Cardiac fibroblast (primary cell): ENCODE measurements at regions not wholly inside any gene's neighbourhood (a gene's known extent, or its start where the extent isn't known, plus 50 kb on each side); places are given as distances from the start of the nearest gene placed in this dataset.
"Not testable (repeated sequence)": the region's sequence is repeated elsewhere in the genome, so short reads cannot be mapped to it uniquely, and the experiment has no call there.

Experiments used
- DNase-seq, 2 donors: peaks; one replicate each; pipeline versions ENCODE4 v3.0.0 to v3.0.0-alpha.2; 2010; ENCODE audit warnings: low read depth in 2 of 2
- H3K4me3 ChIP-seq, 2 donors: replicated peaks in 1 of 2; 1 replicate in 1 of 2; 2 replicates in 1 of 2; pipeline ENCODE4 v1.5.1; 2011; ENCODE audit warnings: low read depth in 2 of 2, low read length in 2 of 2, mild to moderate bottlenecking in 2 of 2, moderate library complexity in 1 of 2
- TF ChIP-seq, protein P1 (sequence below): IDR thresholded peaks from one replicate; pipeline ENCODE4 v1.5.1; 2011; ENCODE audit warnings: low read depth, mild to moderate bottlenecking, low read length, inconsistent platforms

DNA sequence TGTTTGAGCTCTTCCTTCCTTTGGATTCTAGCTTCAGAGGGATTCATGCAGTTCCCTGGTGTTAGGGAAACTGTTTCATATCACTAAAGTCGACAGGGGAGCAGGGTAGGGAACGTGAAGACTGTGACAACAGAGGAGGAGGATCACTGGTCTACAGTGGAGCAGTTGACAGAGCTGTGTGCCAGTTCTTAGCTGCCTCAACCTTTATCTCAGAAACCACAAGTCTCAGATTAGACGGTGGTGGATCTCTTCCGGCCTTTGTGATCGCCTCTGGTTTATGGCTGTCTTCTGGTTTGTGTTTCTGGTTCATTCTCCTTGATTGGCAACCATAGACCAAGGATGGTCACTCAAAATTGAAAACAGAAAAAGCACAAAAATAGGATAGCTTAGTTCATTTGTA lies 538.9 kb upstream of the API5 start:
- H3K4me3 ChIP-seq = no peak overlapping the region
- no peak for DNase-seq
- TF ChIP-seq, protein P1, sequence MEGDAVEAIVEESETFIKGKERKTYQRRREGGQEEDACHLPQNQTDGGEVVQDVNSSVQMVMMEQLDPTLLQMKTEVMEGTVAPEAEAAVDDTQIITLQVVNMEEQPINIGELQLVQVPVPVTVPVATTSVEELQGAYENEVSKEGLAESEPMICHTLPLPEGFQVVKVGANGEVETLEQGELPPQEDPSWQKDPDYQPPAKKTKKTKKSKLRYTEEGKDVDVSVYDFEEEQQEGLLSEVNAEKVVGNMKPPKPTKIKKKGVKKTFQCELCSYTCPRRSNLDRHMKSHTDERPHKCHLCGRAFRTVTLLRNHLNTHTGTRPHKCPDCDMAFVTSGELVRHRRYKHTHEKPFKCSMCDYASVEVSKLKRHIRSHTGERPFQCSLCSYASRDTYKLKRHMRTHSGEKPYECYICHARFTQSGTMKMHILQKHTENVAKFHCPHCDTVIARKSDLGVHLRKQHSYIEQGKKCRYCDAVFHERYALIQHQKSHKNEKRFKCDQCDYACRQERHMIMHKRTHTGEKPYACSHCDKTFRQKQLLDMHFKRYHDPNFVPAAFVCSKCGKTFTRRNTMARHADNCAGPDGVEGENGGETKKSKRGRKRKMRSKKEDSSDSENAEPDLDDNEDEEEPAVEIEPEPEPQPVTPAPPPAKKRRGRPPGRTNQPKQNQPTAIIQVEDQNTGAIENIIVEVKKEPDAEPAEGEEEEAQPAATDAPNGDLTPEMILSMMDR = no peak

DNA sequence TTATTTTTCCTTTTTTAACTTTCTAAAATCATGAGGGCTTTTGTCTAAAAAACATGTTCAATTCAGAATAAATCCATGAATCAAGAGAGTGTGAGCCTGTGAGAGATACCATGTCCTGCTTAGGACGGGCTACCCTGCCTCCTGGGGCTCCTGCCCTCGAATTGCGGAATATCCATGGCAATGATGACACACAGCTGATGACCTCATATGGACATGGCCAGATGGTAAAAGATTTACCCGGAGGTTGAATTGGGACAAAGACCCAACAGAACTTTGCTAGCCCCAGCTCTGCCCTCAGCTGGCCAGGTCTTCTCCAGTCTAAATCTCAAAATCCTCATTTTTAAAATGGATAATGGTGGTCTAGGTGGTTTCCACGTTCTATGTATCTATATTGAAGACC lies 538.1 kb upstream of the API5 start:
- TF ChIP-seq, protein P1 = no peak
- DNase-seq = no peak
- H3K4me3 ChIP-seq = no peak overlapping the region

DNA sequence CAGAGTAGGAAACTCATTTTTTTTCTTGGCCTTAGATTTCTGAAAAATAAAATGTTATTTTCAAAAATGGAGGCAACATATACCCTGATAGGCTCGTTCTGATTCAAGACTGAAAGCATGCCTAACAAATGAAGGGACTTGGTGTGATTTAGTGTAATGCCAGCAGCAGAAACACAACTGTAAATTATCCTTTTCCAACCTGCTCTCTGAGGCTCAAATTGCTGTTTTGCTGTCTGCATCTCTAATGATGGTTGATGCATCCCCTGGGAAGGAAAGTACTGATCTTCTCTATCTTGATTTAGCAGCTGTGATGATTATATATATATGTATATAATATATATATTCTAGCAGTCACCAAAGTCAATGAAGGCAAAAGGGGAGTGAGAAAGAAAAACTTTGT lies 537.2 kb upstream of the API5 start:
- TF ChIP-seq, protein P1 = no peak
- no peak for DNase-seq
- no peak overlapping the region for H3K4me3 ChIP-seq

DNA sequence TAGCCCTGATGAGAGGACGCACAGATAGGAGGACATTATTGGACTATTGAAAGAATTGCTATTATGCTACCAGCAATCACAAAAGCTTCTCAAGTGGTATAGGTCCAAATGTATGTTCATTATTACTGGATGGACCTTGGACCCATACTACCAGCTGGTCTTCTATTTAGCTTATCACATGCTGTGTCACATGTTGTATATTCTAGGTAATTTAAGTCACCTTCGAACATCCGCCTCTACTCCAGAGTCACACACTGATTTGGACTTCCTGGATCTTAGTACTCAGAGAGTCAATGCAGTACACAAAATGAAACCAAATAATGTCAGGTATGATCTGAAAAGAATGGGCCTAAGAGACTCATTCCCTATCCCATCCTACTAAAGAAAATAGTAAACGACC lies 534.0 kb upstream of the API5 start:
- TF ChIP-seq, protein P1 = no peak
- no peak overlapping the region for H3K4me3 ChIP-seq
- no peak for DNase-seq

DNA sequence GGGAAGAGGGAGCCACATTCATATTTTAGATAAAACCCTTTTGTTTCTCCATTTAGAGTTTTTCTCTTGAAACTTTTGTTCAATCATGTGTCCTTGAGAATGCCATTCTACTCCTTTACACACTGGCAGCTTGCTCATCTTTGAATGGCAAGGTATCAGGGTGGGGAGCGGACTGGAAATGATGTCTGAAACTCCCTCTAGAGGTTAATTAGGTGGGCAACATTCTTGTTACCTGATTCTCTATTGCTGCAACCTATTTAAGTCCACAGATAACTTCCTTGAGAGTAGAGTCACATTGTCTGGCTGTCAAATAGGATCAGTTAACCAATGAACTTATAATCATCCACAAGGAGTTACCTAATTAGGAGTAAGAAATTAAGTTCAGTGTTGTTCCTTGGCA lies 533.6 kb upstream of the API5 start:
- DNase-seq = no peak
- TF ChIP-seq, protein P1 = no peak

DNA sequence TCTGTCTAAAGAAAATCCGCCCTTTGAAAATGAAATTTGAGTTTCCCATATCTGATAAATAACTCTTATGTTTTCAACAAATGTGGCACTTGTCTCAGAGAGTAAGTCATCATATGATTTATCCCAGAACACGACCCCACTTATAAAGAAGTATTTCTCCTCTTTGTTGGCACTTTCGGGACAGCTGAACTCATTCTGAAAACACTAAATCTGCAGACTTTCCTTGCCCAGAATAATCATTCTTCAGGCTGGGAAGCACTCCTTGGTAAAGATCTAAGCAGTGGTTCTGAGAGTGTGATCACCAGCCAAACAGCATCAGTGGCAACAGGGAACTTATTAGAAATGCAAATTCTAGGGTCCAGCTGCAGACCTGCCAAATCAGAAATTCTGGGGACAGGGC lies 532.2 kb upstream of the API5 start:
- TF ChIP-seq, protein P1 = no peak
- H3K4me3 ChIP-seq = no peak overlapping the region
- no peak for DNase-seq

More for the DNA sequence above, 533.6 kb upstream of the API5 start:
- no peak overlapping the region for H3K4me3 ChIP-seq

DNA sequence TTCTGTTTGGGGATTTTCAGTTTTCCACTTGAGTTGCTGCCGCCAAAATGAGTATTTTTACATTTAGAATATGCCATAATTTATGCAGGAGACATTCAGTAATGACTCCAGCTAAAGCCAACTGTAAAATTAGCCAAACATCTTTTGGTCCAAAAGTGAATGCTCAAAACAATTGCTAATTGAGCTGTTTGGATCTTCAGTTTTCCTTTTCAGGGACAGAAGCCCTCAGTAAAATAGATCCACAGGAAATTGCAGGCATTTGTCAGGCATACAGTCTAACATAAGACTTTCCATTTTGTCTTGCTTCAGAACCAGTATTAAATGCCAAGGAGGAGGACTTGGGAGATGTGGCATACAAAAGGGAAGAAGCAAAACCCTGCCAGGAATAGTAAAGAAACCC lies 524.8 kb upstream of the API5 start:
- TF ChIP-seq, protein P1 = no peak
- no peak for DNase-seq
- no peak overlapping the region for H3K4me3 ChIP-seq

DNA sequence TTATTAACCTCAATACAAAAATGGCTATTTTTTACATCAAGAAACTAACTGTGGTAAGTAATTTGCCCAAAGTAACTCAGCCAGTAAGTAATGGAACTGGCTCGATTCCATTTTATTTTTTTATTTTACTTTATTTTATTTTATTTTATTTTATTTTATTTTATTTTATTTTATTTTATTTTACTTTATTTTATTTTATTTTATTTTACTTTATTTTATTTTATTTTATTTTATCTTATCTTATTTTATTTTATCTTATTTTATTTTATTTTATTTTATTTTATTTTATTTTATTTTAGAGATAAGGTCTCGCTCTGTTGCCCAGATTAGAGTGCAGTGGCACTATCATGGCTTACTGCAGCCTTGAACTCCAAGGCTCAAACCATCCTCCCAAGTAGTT lies 516.3 kb upstream of the API5 start:
- DNase-seq, H3K4me3 ChIP-seq: not testable (repeated sequence)
